ENCODE measurements at regions not wholly inside any gene's neighbourhood (a gene's known extent, or its start where the extent isn't known, plus 50 kb on each side); places are given as distances from the start of the nearest gene placed in this dataset.

- Histone ChIP-seq H3K36me3 (no peaks in the 10 kb centered on the region), H3K27me3 (replicated peaks; ENCODE audit: insufficient read depth) (no peaks in the 10 kb centered on the region), H3K4me3 (no peak overlapping the region), H3K27ac (no peak overlapping the region), H3K9me3 (no peaks in the 10 kb centered on the region), H3K4me1 (ENCODE audit: control insufficient read depth in 1 of 2, low read depth in 2 of 2) (no peaks in the 10 kb centered on the region)
- ATAC-seq (ENCODE audit: insufficient number of reproducible peaks, low FRiP score, low read depth) = no peak
- no peak for TF ChIP-seq CTCF (IDR thresholded peaks at IDR 0.05)
- no peak for DNase-seq (ENCODE audit: low spot score)
Observed at GRCh38 chr10:111516144-111516543, 439.3 kb downstream of the ADRA2A start.

- H3K27ac ChIP-seq = no peak overlapping the region
- no peaks in the 10 kb centered on the region for H3K9me3 ChIP-seq
- H3K4me3 ChIP-seq = no peak overlapping the region
- no peak for TF ChIP-seq CTCF (IDR thresholded peaks at IDR 0.05)
- DNase-seq (ENCODE audit: low spot score) = no peak
- no peaks in the 10 kb centered on the region for H3K36me3 ChIP-seq
- no peaks in the 10 kb centered on the region for H3K4me1 ChIP-seq (ENCODE audit: control insufficient read depth in 1 of 2, low read depth in 2 of 2)
- no peak for ATAC-seq (ENCODE audit: insufficient number of reproducible peaks, low FRiP score, low read depth)
- H3K27me3 ChIP-seq (replicated peaks; ENCODE audit: insufficient read depth) = no peaks in the 10 kb centered on the region
Observed at GRCh38 chr10:111522141-111522540, 445.3 kb downstream of the ADRA2A start.

GRCh38 chr10:111522551-111522950 is 445.7 kb downstream of the ADRA2A start:
- Histone ChIP-seq H3K9me3 (no peaks in the 10 kb centered on the region), H3K27ac (no peak overlapping the region), H3K36me3 (no peaks in the 10 kb centered on the region), H3K4me3 (no peak overlapping the region), H3K4me1 (ENCODE audit: control insufficient read depth in 1 of 2, low read depth in 2 of 2) (no peaks in the 10 kb centered on the region), H3K27me3 (replicated peaks; ENCODE audit: insufficient read depth) (no peaks in the 10 kb centered on the region)
- no peak for ATAC-seq (ENCODE audit: insufficient number of reproducible peaks, low FRiP score, low read depth)
- no peak for DNase-seq (ENCODE audit: low spot score)
- no peak for TF ChIP-seq CTCF (IDR thresholded peaks at IDR 0.05)

- no peak overlapping the region for H3K4me3 ChIP-seq
- H3K4me1 ChIP-seq (ENCODE audit: control insufficient read depth in 1 of 2, low read depth in 2 of 2) = no peaks in the 10 kb centered on the region
- no peaks in the 10 kb centered on the region for H3K27me3 ChIP-seq (replicated peaks; ENCODE audit: insufficient read depth)
- DNase-seq (ENCODE audit: low spot score) = no peak
- no peak for ATAC-seq (ENCODE audit: insufficient number of reproducible peaks, low FRiP score, low read depth)
- no peak for TF ChIP-seq CTCF (IDR thresholded peaks at IDR 0.05)
- no peaks in the 10 kb centered on the region for H3K36me3 ChIP-seq
- H3K27ac ChIP-seq = no peak overlapping the region
- H3K9me3 ChIP-seq = no peaks in the 10 kb centered on the region
Observed at GRCh38 chr10:111523016-111523415, 446.2 kb downstream of the ADRA2A start.

- no peak for TF ChIP-seq CTCF (IDR thresholded peaks at IDR 0.05)
- DNase-seq (ENCODE audit: low spot score) (no peak), ATAC-seq (ENCODE audit: insufficient number of reproducible peaks, low FRiP score, low read depth) (no peak)
- Histone ChIP-seq H3K36me3 (no peaks in the 10 kb centered on the region), H3K9me3 (no peaks in the 10 kb centered on the region), H3K27ac (no peak overlapping the region), H3K4me1 (ENCODE audit: control insufficient read depth in 1 of 2, low read depth in 2 of 2) (no peaks in the 10 kb centered on the region), H3K4me3 (no peak overlapping the region), H3K27me3 (replicated peaks; ENCODE audit: insufficient read depth) (no peaks in the 10 kb centered on the region)
Observed at GRCh38 chr10:111524134-111524533, 447.3 kb downstream of the ADRA2A start.
